Lower leg skin (tissue), 4 donors: ENCODE measurements at regions not wholly inside any gene's neighbourhood (a gene's known extent, or its start where the extent isn't known, plus 50 kb on each side); places are given as distances from the start of the nearest gene placed in this dataset.

Experiments
- DNase-seq, 2 donors: peaks; one replicate each; pipeline ENCODE4 v3.0.0-alpha.2; 2019; ENCODE audit warnings: low spot score in 2 of 2
- H3K4me3 ChIP-seq: fragments of 200-600 bp; sonication (generic); 2 replicates; pipeline ENCODE4 v1.5.1; 2017; ENCODE audit warnings: mild to moderate bottlenecking, low read depth; ENCODE audit not compliant: poor library complexity, severe bottlenecking
- POLR2A ChIP-seq, 2 donors: fragments of 450-650 bp; IDR thresholded peaks; one replicate each; pipeline ENCODE4 v1.6.1; 2016 to 2017; ENCODE audit warnings: antibody characterized with exemption in 2 of 2, mild to moderate bottlenecking in 1 of 2, moderate library complexity in 1 of 2
- WGBS, 2 donors: methylation state at CpG; one replicate each; pipeline ENCODE4 v1.1.5; 2018; 5-methylcytosine and 5-hydroxymethylcytosine counted together
- intact Hi-C: fragments of 100-400 bp; cut with DNase I; formaldehyde crosslinking; loops from one replicate; pipeline ENCODE4 v1.15.0; 2023; ENCODE audit warnings: low total_unique reads
- TF ChIP-seq, protein P1 (sequence below), 3 donors: fragments of 450-650 bp; IDR thresholded peaks; one replicate each; pipeline ENCODE4 v1.5.1; 2016; ENCODE audit warnings: antibody characterized with exemption in 3 of 3, mild to moderate bottlenecking in 3 of 3, moderate library complexity in 2 of 3

GRCh38 chr5:18754201-18754600 lies 1119.9 kb downstream of the TAF11L14 start:
- intact Hi-C loops = no loop called here
- DNase-seq = no peak
- no peak overlapping the region for H3K4me3 ChIP-seq
- no peak for TF ChIP-seq POLR2A (IDR thresholded peaks at IDR 0.05)
- TF ChIP-seq, protein P1, sequence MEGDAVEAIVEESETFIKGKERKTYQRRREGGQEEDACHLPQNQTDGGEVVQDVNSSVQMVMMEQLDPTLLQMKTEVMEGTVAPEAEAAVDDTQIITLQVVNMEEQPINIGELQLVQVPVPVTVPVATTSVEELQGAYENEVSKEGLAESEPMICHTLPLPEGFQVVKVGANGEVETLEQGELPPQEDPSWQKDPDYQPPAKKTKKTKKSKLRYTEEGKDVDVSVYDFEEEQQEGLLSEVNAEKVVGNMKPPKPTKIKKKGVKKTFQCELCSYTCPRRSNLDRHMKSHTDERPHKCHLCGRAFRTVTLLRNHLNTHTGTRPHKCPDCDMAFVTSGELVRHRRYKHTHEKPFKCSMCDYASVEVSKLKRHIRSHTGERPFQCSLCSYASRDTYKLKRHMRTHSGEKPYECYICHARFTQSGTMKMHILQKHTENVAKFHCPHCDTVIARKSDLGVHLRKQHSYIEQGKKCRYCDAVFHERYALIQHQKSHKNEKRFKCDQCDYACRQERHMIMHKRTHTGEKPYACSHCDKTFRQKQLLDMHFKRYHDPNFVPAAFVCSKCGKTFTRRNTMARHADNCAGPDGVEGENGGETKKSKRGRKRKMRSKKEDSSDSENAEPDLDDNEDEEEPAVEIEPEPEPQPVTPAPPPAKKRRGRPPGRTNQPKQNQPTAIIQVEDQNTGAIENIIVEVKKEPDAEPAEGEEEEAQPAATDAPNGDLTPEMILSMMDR (IDR thresholded peaks at IDR 0.05) = no peak
- 91 to 95% methylated on average over 3 of the region's 3 CpGs for WGBS, 2 donors

GRCh38 chr5:18761801-18762200 lies 1127.5 kb downstream of the TAF11L14 start:
- intact Hi-C loops = no loop called here
- H3K4me3 ChIP-seq = no peak overlapping the region
- WGBS, 2 donors = 88 to 94% methylated on average over 1 of the region's 1 CpG
- DNase-seq = no peak
- TF ChIP-seq, protein P1 (IDR thresholded peaks at IDR 0.05) = no peak

GRCh38 chr5:18764161-18764560 lies 1129.9 kb downstream of the TAF11L14 start:
- H3K4me3 ChIP-seq = no peak overlapping the region
- TF ChIP-seq, protein P1 (IDR thresholded peaks at IDR 0.05) = no peak
- no peak for TF ChIP-seq POLR2A (IDR thresholded peaks at IDR 0.05)
- DNase-seq = no peak
- intact Hi-C loops = no loop called here

DNA sequence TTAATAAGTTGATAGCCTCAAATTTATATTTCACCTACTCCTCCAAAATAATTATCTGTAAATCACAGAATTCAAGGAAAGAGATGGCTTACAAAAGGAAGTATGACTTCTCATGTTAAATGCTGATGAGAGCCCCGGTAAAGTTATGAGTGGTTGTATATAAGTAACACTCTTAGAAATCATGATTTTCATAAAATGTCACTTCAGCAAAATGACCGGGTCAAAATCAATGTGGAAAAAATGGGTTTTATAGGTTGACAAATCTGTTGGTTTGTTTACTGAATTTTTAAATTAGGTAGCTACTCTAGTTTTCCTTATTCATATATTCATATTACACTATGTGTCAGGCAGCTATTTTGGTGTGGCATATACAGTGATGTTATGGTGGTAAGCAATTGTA lies 1131.0 kb downstream of the TAF11L14 start:
- intact Hi-C loops = no loop called here
- 97% methylated on average over 2 of the region's 2 CpGs for WGBS, 2 donors
- no peak overlapping the region for H3K4me3 ChIP-seq
- no peak for DNase-seq
- TF ChIP-seq, protein P1 (IDR thresholded peaks at IDR 0.05) = no peak
- TF ChIP-seq POLR2A (IDR thresholded peaks at IDR 0.05) = no peak

- intact Hi-C loops = no loop called here
- WGBS, 2 donors = 65% methylated on average over 6 of the region's 6 CpGs
- no peak for TF ChIP-seq POLR2A (IDR thresholded peaks at IDR 0.05)
- TF ChIP-seq, protein P1 (IDR thresholded peaks at IDR 0.05) = no peak
- no peak overlapping the region for H3K4me3 ChIP-seq
- DNase-seq = no peak
Measured at GRCh38 chr5:18771097-18771610, 1136.9 kb downstream of the TAF11L14 start.

- no peak for DNase-seq
- 22 to 37% methylated on average over 4 of the region's 4 CpGs for WGBS, 2 donors
- no peak overlapping the region for H3K4me3 ChIP-seq
- intact Hi-C loops = no loop called here
- TF ChIP-seq, protein P1 (IDR thresholded peaks at IDR 0.05) = no peak
- no peak for TF ChIP-seq POLR2A (IDR thresholded peaks at IDR 0.05)
Measured at GRCh38 chr5:18772475-18772874, 1138.2 kb downstream of the TAF11L14 start.
